WTC11 (cell line): ENCODE measurements at regions not wholly inside any gene's neighbourhood (a gene's known extent, or its start where the extent isn't known, plus 50 kb on each side); places are given as distances from the start of the nearest gene placed in this dataset.

Experiments used
- FOXJ3 ChIP-seq: sonication (generic); formaldehyde crosslinking; IDR thresholded peaks from 2 replicates; pipeline ENCODE4 v1.9.0; 2021; ENCODE audit warnings: missing genetic modification reagents, mild to moderate bottlenecking, borderline replicate concordance
- GABPB1 ChIP-seq: sonication (generic); formaldehyde crosslinking; IDR thresholded peaks from 2 replicates; pipeline ENCODE4 v1.8.1; 2023; ENCODE audit warnings: mild to moderate bottlenecking, missing genetic modification reagents
- KAT7 ChIP-seq: sonication (generic); formaldehyde crosslinking; IDR thresholded peaks from 2 replicates; pipeline ENCODE4 v1.8.1; 2023; ENCODE audit warnings: missing genetic modification reagents, mild to moderate bottlenecking, borderline replicate concordance
- NFYB ChIP-seq: sonication (generic); formaldehyde crosslinking; conservative IDR thresholded peaks from 2 replicates; pipeline ENCODE4 v1.8.0; 2022; ENCODE audit warnings: low read depth, missing genetic modification reagents
- NR2C2 ChIP-seq: sonication (generic); formaldehyde crosslinking; IDR thresholded peaks from 2 replicates; pipeline ENCODE4 v1.8.0; 2022; ENCODE audit warnings: mild to moderate bottlenecking, missing genetic modification reagents
- SMAD3 ChIP-seq: sonication (generic); formaldehyde crosslinking; IDR thresholded peaks from 2 replicates; pipeline ENCODE4 v1.8.0; 2022; ENCODE audit warnings: missing genetic modification reagents, mild to moderate bottlenecking, borderline replicate concordance
- SMAD4 ChIP-seq: sonication (generic); formaldehyde crosslinking; IDR thresholded peaks from 2 replicates; pipeline ENCODE4 v1.8.0; 2022; ENCODE audit warnings: mild to moderate bottlenecking, missing genetic modification reagents
- ZNF121 ChIP-seq: sonication (generic); formaldehyde crosslinking; IDR thresholded peaks from 2 replicates; pipeline ENCODE4 v1.8.0; 2023; ENCODE audit warnings: missing genetic modification reagents
- TF ChIP-seq, protein P1 (sequence below): fragments of 200-600 bp; IDR thresholded peaks from 2 replicates; pipeline ENCODE4 v1.8.0; 2022; ENCODE audit warnings: antibody characterized with exemption
- TF ChIP-seq, protein P2 (sequence below): sonication (generic); formaldehyde crosslinking; conservative IDR thresholded peaks from 2 replicates; pipeline ENCODE4 v1.8.1; 2023; ENCODE audit warnings: mild to moderate bottlenecking, low read depth, missing genetic modification reagents, moderate library complexity
- TF ChIP-seq, protein P3 (sequence below): fragments of 250-450 bp; sonication (Bioruptor Pico); IDR thresholded peaks from 2 replicates; pipeline ENCODE4 v2.1.2; 2022; ENCODE audit warnings: mild to moderate bottlenecking, moderate library complexity
- TF ChIP-seq, protein P4 (sequence below): sonication (generic); formaldehyde crosslinking; IDR thresholded peaks from 2 replicates; pipeline ENCODE4 v1.8.0; 2023; ENCODE audit warnings: missing genetic modification reagents, mild to moderate bottlenecking, borderline replicate concordance
- TF ChIP-seq, protein P5 (sequence below): sonication (generic); formaldehyde crosslinking; IDR thresholded peaks from 2 replicates; pipeline ENCODE4 v1.8.0; 2022; ENCODE audit warnings: mild to moderate bottlenecking, missing genetic modification reagents
- TF ChIP-seq, protein P6 (sequence below): sonication (generic); formaldehyde crosslinking; IDR thresholded peaks from 2 replicates; pipeline ENCODE4 v1.8.0; 2022; ENCODE audit warnings: mild to moderate bottlenecking, missing genetic modification reagents

DNA sequence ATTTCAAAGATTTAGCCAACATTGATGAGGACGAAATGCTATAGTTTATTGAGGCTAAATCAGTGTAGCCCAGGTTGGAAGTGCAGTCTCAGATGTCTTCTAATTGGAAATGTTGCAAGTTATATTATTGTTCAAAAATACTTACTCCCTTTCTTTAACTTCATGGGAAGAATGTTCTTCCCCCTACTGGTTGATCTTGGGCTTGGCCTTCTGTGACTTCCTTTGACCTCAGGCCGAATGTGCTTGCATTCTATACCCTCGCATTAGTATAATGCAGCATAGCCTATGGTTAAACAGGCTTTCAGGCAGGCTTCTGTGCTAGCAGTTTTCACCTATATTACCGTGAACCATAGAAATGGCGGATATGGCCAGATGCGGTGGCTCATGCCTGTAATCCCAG is 77.3 kb downstream of the RPE65 start:
- TF ChIP-seq NFYB (CRISPR knock-in tag) (no peak), SMAD4 (CRISPR knock-in tag) (no peak), SMAD3 (no peak), ZNF121 (no peak), NR2C2 (CRISPR knock-in tag) (no peak), FOXJ3 (CRISPR knock-in tag) (no peak), GABPB1 (no peak), KAT7 (CRISPR knock-in tag) (no peak)
- TF ChIP-seq, protein P1, sequence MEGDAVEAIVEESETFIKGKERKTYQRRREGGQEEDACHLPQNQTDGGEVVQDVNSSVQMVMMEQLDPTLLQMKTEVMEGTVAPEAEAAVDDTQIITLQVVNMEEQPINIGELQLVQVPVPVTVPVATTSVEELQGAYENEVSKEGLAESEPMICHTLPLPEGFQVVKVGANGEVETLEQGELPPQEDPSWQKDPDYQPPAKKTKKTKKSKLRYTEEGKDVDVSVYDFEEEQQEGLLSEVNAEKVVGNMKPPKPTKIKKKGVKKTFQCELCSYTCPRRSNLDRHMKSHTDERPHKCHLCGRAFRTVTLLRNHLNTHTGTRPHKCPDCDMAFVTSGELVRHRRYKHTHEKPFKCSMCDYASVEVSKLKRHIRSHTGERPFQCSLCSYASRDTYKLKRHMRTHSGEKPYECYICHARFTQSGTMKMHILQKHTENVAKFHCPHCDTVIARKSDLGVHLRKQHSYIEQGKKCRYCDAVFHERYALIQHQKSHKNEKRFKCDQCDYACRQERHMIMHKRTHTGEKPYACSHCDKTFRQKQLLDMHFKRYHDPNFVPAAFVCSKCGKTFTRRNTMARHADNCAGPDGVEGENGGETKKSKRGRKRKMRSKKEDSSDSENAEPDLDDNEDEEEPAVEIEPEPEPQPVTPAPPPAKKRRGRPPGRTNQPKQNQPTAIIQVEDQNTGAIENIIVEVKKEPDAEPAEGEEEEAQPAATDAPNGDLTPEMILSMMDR, result no peak
- TF ChIP-seq, protein P2, sequence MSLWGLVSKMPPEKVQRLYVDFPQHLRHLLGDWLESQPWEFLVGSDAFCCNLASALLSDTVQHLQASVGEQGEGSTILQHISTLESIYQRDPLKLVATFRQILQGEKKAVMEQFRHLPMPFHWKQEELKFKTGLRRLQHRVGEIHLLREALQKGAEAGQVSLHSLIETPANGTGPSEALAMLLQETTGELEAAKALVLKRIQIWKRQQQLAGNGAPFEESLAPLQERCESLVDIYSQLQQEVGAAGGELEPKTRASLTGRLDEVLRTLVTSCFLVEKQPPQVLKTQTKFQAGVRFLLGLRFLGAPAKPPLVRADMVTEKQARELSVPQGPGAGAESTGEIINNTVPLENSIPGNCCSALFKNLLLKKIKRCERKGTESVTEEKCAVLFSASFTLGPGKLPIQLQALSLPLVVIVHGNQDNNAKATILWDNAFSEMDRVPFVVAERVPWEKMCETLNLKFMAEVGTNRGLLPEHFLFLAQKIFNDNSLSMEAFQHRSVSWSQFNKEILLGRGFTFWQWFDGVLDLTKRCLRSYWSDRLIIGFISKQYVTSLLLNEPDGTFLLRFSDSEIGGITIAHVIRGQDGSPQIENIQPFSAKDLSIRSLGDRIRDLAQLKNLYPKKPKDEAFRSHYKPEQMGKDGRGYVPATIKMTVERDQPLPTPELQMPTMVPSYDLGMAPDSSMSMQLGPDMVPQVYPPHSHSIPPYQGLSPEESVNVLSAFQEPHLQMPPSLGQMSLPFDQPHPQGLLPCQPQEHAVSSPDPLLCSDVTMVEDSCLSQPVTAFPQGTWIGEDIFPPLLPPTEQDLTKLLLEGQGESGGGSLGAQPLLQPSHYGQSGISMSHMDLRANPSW (CRISPR knock-in tag), result no peak
- TF ChIP-seq, protein P3, sequence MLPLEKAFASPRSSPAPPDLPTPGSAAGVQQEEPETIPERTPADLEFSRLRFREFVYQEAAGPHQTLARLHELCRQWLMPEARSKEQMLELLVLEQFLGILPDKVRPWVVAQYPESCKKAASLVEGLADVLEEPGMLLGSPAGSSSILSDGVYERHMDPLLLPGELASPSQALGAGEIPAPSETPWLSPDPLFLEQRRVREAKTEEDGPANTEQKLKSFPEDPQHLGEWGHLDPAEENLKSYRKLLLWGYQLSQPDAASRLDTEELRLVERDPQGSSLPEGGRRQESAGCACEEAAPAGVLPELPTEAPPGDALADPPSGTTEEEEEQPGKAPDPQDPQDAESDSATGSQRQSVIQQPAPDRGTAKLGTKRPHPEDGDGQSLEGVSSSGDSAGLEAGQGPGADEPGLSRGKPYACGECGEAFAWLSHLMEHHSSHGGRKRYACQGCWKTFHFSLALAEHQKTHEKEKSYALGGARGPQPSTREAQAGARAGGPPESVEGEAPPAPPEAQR (CRISPR knock-in tag), result no peak
- TF ChIP-seq, protein P4, sequence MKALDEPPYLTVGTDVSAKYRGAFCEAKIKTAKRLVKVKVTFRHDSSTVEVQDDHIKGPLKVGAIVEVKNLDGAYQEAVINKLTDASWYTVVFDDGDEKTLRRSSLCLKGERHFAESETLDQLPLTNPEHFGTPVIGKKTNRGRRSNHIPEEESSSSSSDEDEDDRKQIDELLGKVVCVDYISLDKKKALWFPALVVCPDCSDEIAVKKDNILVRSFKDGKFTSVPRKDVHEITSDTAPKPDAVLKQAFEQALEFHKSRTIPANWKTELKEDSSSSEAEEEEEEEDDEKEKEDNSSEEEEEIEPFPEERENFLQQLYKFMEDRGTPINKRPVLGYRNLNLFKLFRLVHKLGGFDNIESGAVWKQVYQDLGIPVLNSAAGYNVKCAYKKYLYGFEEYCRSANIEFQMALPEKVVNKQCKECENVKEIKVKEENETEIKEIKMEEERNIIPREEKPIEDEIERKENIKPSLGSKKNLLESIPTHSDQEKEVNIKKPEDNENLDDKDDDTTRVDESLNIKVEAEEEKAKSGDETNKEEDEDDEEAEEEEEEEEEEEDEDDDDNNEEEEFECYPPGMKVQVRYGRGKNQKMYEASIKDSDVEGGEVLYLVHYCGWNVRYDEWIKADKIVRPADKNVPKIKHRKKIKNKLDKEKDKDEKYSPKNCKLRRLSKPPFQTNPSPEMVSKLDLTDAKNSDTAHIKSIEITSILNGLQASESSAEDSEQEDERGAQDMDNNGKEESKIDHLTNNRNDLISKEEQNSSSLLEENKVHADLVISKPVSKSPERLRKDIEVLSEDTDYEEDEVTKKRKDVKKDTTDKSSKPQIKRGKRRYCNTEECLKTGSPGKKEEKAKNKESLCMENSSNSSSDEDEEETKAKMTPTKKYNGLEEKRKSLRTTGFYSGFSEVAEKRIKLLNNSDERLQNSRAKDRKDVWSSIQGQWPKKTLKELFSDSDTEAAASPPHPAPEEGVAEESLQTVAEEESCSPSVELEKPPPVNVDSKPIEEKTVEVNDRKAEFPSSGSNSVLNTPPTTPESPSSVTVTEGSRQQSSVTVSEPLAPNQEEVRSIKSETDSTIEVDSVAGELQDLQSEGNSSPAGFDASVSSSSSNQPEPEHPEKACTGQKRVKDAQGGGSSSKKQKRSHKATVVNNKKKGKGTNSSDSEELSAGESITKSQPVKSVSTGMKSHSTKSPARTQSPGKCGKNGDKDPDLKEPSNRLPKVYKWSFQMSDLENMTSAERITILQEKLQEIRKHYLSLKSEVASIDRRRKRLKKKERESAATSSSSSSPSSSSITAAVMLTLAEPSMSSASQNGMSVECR, result no peak
- TF ChIP-seq, protein P5, sequence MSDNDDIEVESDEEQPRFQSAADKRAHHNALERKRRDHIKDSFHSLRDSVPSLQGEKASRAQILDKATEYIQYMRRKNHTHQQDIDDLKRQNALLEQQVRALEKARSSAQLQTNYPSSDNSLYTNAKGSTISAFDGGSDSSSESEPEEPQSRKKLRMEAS (CRISPR knock-in tag), result no peak
- TF ChIP-seq, protein P6, sequence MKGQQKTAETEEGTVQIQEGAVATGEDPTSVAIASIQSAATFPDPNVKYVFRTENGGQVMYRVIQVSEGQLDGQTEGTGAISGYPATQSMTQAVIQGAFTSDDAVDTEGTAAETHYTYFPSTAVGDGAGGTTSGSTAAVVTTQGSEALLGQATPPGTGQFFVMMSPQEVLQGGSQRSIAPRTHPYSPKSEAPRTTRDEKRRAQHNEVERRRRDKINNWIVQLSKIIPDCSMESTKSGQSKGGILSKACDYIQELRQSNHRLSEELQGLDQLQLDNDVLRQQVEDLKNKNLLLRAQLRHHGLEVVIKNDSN, result no peak
